Endothelial cell of umbilical vein (primary cell): ENCODE measurements at regions not wholly inside any gene's neighbourhood (a gene's known extent, or its start where the extent isn't known, plus 50 kb on each side); places are given as distances from the start of the nearest gene placed in this dataset.

ENCODE experiments used
- BruUV-seq: library from RNA; stranded (reverse); fragments of 400-500 nt; replicated peaks from 2 replicates; lab custom pipeline; 2021; lab: Mats Ljungman, UMichigan
- CTCF ChIA-PET: fragments of 300-600, 350-600 bp; sonication (Branson Sonifier 250); formaldehyde crosslinking; loops from one replicate; lab custom pipeline; 2021; ENCODE audit warnings: antibody characterized with exemption, inconsistent platforms; lab: Charles Lee
- POLR2A ChIA-PET: fragments of 300-600, 350-600 bp; sonication (Branson Sonifier 250); formaldehyde crosslinking; loops from one replicate; lab custom pipeline; 2021; ENCODE audit warnings: antibody characterized with exemption, inconsistent platforms; lab: Charles Lee
- DNase-seq: peaks from one replicate; pipeline ENCODE4 v3.0.0-alpha.2; 2011; ENCODE audit warnings: low read depth, low spot score
- FAIRE-seq: peaks from 2 replicates; lab custom pipeline; 2011; peaks lifted over from hg19 to GRCh38; lab: Jason Lieb, UNC
- H2AFZ ChIP-seq: 2 replicates; pipeline ENCODE4 v1.6.0; 2012; ENCODE audit warnings: low read depth, low read length, control low read depth, inconsistent platforms
- H3K27ac ChIP-seq: 2 replicates; pipeline ENCODE4 v1.5.1; 2011; ENCODE audit warnings: low read depth, mild to moderate bottlenecking, control low read depth, low read length, moderate library complexity; ENCODE audit not compliant: insufficient read depth
- H3K27me3 ChIP-seq, 2 experiments: 2 replicates each; pipeline versions ENCODE4 v1.6.0 to v1.6.1; 2011; ENCODE audit warnings: low read length in 2 of 2, mixed read lengths in 1 of 2; ENCODE audit not compliant: control insufficient read depth in 2 of 2, insufficient read depth in 2 of 2
- H3K36me3 ChIP-seq, 2 experiments: 2 replicates in 1 of 2; 3 replicates in 1 of 2; pipeline ENCODE4 v1.5.1; 2011; ENCODE audit warnings: low read length in 2 of 2, mild to moderate bottlenecking in 1 of 2, moderate library complexity in 1 of 2; ENCODE audit not compliant: control insufficient read depth in 2 of 2, insufficient read depth in 2 of 2; ENCODE audit errors: extremely low read depth in 1 of 2
- H3K4me1 ChIP-seq: 3 replicates; pipeline ENCODE4 v1.5.1; 2011; ENCODE audit warnings: mild to moderate bottlenecking, low read length; ENCODE audit not compliant: control insufficient read depth, insufficient read depth; ENCODE audit errors: extremely low read depth
- H3K4me2 ChIP-seq: 2 replicates; pipeline ENCODE4 v1.6.1; 2011; ENCODE audit warnings: low read length, control low read depth, mixed read lengths; ENCODE audit not compliant: insufficient read depth
- H3K4me3 ChIP-seq, 3 experiments: fragments of 200-600 bp in 1 of 3; sonication (generic), shearing (Covaris generic) in 1 of 3; replicated peaks in 1 of 3; 2 replicates each; pipeline ENCODE4 v1.5.1; 2011 to 2016; ENCODE audit warnings: control low read depth in 3 of 3, low read length in 3 of 3, mild to moderate bottlenecking in 2 of 3, inconsistent platforms in 1 of 3, low read depth in 1 of 3, moderate library complexity in 1 of 3; ENCODE audit not compliant: insufficient read depth in 1 of 3
- H3K79me2 ChIP-seq: 2 replicates; pipeline ENCODE4 v1.6.0; 2012; ENCODE audit warnings: low read length, inconsistent platforms; ENCODE audit not compliant: control insufficient read depth, insufficient read depth
- H3K9ac ChIP-seq: replicated peaks from 2 replicates; pipeline ENCODE3; 2011; ENCODE audit warnings: low read length, control low read depth; ENCODE audit not compliant: insufficient read depth; ENCODE audit errors: extremely low read depth
- H3K9me1 ChIP-seq: replicated peaks from 3 replicates; pipeline ENCODE4 v1.6.0; 2011; ENCODE audit warnings: mild to moderate bottlenecking, low read length; ENCODE audit not compliant: control insufficient read depth, insufficient read depth; ENCODE audit errors: extremely low read depth
- H3K9me3 ChIP-seq: replicated peaks from 2 replicates; pipeline ENCODE4 v1.5.1; 2012; ENCODE audit warnings: low read length, inconsistent platforms; ENCODE audit not compliant: control insufficient read depth, insufficient read depth
- H4K20me1 ChIP-seq: replicated peaks from 2 replicates; pipeline ENCODE3; 2011; ENCODE audit warnings: mild to moderate bottlenecking, low read length; ENCODE audit not compliant: control insufficient read depth, insufficient read depth; ENCODE audit errors: extremely low read depth
- EZH2 ChIP-seq: IDR thresholded peaks from 2 replicates; pipeline ENCODE4 v1.6.1; 2012; ENCODE audit warnings: borderline replicate concordance, low read depth, mild to moderate bottlenecking, moderate library complexity, low read length, inconsistent platforms; ENCODE audit not compliant: severe bottlenecking
- FOS ChIP-seq: IDR thresholded peaks from 2 replicates; pipeline ENCODE4 v1.6.1; 2011; ENCODE audit warnings: mild to moderate bottlenecking, low read length, moderate library complexity, borderline replicate concordance; ENCODE audit not compliant: insufficient read depth
- GATA2 ChIP-seq: IDR thresholded peaks from 2 replicates; pipeline ENCODE4 v1.7.0; 2011; ENCODE audit warnings: low read depth, mild to moderate bottlenecking, moderate library complexity, mixed read lengths, low read length; ENCODE audit not compliant: insufficient read length, insufficient read depth
- JUN ChIP-seq: IDR thresholded peaks from 2 replicates; pipeline ENCODE4 v1.6.1; 2011; ENCODE audit warnings: borderline replicate concordance, low read depth; ENCODE audit not compliant: insufficient read length, insufficient read depth
- MYC ChIP-seq: IDR thresholded peaks from one replicate; pipeline ENCODE4 v1.6.1; 2011; ENCODE audit warnings: mild to moderate bottlenecking, low read depth, low read length
- POLR2A ChIP-seq: IDR thresholded peaks from 2 replicates; pipeline ENCODE4 v1.6.1; 2012; ENCODE audit warnings: low read depth, mild to moderate bottlenecking, control low read depth, low read length
- POLR2AphosphoS5 ChIP-seq: IDR thresholded peaks from 2 replicates; pipeline ENCODE4 v1.6.1; 2012; ENCODE audit warnings: low read depth, mild to moderate bottlenecking, control low read depth, low read length, moderate library complexity; ENCODE audit not compliant: insufficient read depth
- dilution Hi-C: fragments of 300-500 bp; cut with MboI; formaldehyde crosslinking; loops from one replicate; pipeline ENCODE4 v1.15.0; 2019; ENCODE audit warnings: low sequenced_read_pairs; ENCODE audit not compliant: extremely low pct_ligation_motif_present
- intact Hi-C: fragments of 100-400 bp; cut with micrococcal nuclease; formaldehyde crosslinking; loops from one replicate; pipeline ENCODE4 v1.10.0; 2022
- TF ChIP-seq, protein P1 (sequence below): IDR thresholded peaks from 2 replicates; pipeline ENCODE4 v1.6.1; 2011; ENCODE audit not compliant: insufficient read depth, insufficient read length
- TF ChIP-seq, protein P2 (sequence below), 2 donors: IDR thresholded peaks; 1 replicate in 1 of 2; 2 replicates in 1 of 2; pipeline ENCODE4 v1.5.1; 2011; ENCODE audit warnings: low read length in 2 of 2, mild to moderate bottlenecking in 2 of 2, moderate library complexity in 2 of 2, control low read depth in 1 of 2, inconsistent platforms in 1 of 2, low read depth in 1 of 2; ENCODE audit not compliant: insufficient read depth in 1 of 2; ENCODE audit errors: extremely low read depth in 1 of 2

DNA sequence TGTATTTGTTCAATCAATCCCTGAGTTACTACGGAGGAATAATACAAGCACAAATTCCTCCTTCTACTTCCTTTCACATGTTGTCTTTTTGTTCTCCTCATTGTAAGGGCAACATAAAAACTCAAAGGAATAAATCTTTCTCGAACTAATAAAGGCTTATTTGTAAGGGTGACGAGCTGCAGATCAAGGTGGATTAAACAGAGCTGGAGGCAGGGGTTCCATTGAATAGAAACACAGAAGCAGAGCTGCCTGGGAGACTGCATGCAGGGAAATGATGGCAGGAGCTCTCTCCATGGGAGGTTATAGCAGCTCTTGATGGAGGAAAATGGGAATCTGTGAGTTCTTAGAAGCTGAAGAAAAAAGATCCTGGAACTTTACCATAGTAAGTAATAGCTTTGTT is 160.2 kb downstream of the CYYR1 start:
- no peak overlapping the region for H2AFZ ChIP-seq
- H3K27me3 ChIP-seq, result no peaks in the 10 kb centered on the region
- ChIA-PET POLR2A (no interaction called here), CTCF (interaction anchor here (1.9 kb wide), 1 partner anchor 11 kb away, joined by 7 read pairs; no protein-coding TSS in a partner anchor)
- BruUV-seq, result no TSS peak
- no peak overlapping the region for H3K4me3 ChIP-seq
- DNase-seq (no peak), FAIRE-seq (no peak)
- H3K4me1 ChIP-seq, result peaks cover 8% of the 10 kb centered on the region
- no peaks in the 10 kb centered on the region for H3K36me3 ChIP-seq
- H3K27ac ChIP-seq, result no peak overlapping the region
- dilution Hi-C loops (no loop called here), intact Hi-C loops (no loop called here)
- H3K4me2 ChIP-seq, result no peak overlapping the region
- H4K20me1 ChIP-seq, result no peaks in the 10 kb centered on the region
- no peak overlapping the region for H3K9ac ChIP-seq
- TF ChIP-seq FOS, result no peak
- TF ChIP-seq, protein P1, sequence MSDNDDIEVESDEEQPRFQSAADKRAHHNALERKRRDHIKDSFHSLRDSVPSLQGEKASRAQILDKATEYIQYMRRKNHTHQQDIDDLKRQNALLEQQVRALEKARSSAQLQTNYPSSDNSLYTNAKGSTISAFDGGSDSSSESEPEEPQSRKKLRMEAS, result no peak
- TF ChIP-seq, protein P2, sequence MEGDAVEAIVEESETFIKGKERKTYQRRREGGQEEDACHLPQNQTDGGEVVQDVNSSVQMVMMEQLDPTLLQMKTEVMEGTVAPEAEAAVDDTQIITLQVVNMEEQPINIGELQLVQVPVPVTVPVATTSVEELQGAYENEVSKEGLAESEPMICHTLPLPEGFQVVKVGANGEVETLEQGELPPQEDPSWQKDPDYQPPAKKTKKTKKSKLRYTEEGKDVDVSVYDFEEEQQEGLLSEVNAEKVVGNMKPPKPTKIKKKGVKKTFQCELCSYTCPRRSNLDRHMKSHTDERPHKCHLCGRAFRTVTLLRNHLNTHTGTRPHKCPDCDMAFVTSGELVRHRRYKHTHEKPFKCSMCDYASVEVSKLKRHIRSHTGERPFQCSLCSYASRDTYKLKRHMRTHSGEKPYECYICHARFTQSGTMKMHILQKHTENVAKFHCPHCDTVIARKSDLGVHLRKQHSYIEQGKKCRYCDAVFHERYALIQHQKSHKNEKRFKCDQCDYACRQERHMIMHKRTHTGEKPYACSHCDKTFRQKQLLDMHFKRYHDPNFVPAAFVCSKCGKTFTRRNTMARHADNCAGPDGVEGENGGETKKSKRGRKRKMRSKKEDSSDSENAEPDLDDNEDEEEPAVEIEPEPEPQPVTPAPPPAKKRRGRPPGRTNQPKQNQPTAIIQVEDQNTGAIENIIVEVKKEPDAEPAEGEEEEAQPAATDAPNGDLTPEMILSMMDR (IDR thresholded peaks at IDR 0.05; ENCODE audit: extremely low read depth in 1 of 2, insufficient read depth in 1 of 2, low read depth in 1 of 2, low read length in 2 of 2), result no peak
- TF ChIP-seq EZH2, result no peak
- TF ChIP-seq JUN, result no peak
- no peak for TF ChIP-seq GATA2
- no peak for TF ChIP-seq MYC
- no peak for TF ChIP-seq POLR2AphosphoS5
- TF ChIP-seq POLR2A, result no peak
- H3K9me3 ChIP-seq, result no peaks in the 10 kb centered on the region
- no peaks in the 10 kb centered on the region for H3K79me2 ChIP-seq
- H3K9me1 ChIP-seq, result no peaks in the 10 kb centered on the region
